ENCODE measurements at regions not wholly inside any gene's neighbourhood (a gene's known extent, or its start where the extent isn't known, plus 50 kb on each side); places are given as distances from the start of the nearest gene placed in this dataset.

DNA sequence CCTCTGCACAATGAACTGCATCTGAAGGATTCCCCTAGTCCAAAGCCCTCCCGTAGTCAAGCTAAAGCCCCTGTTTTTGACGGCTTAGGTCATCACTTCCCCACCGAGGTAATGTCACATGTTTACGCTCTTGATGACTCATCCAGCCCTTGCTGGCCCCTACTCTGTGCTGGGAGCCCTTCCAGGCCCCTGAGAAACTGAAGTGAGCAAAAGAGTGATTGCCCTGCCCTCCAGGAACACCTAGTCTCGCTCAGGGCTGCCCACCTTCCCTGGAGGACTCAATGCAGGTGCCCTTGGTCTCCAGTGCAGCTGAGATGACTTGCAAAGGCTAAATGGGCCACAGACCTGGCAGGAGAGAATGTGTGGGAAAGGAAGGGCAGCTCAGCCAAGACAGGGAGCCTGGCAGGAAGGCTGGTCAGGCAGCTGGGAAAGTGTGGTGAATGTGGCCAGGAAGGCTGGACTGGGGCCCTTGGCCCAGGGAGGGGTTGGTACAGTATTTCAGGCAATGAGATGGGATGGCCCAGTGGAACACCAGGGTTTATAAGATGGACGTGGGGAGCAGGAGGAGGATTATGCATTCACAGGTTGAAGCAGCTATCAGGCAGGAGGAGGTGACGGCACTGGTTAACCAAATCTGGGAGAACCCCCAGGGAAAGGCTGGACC, 345.6 kb downstream of the NPHP4 start:
- 74% methylated on average over 7 of the region's 7 CpGs for WGBS (ENCODE audit: insufficient coverage)
- no peak overlapping the region for H3K4me3 ChIP-seq (ENCODE audit: control insufficient read depth in 1 of 7, extremely low read depth in 1 of 7, insufficient read depth in 4 of 7, low read depth in 2 of 7, low read length in 6 of 7)
- peaks cover 0 to 27% (median 1%) of the 10 kb centered on the region in 5 experiments for H3K27me3 ChIP-seq (replicated peaks in 2 of 5; ENCODE audit: control insufficient read depth in 4 of 5, insufficient read depth in 5 of 5, low read length in 4 of 5)
- POLR2A ChIA-PET, result no interaction called here
- peak in 1 of 3 donors; percentile 5 for DNase-seq
- H3K4me1 ChIP-seq (ENCODE audit: control extremely low read depth in 1 of 4, control insufficient read depth in 4 of 4, insufficient read depth in 4 of 4, low read length in 3 of 4), result no peaks in the 10 kb centered on the region
- peaks cover 0 to 11% (median 0%) of the 10 kb centered on the region in 5 experiments for H3K9me3 ChIP-seq (ENCODE audit: control extremely low read depth in 1 of 5, control insufficient read depth in 4 of 5, insufficient read depth in 2 of 5, low read depth in 1 of 5, low read length in 4 of 5)
- no peak overlapping the region for H3K27ac ChIP-seq (ENCODE audit: insufficient read depth in 1 of 2, low read depth in 1 of 2, low read length in 2 of 2, poor library complexity in 1 of 2, severe bottlenecking in 2 of 2)
- CTCF ChIA-PET, result interaction anchor here (0.6 kb wide), 1 partner anchor 99 kb away, joined by 3 read pairs; no protein-coding TSS in a partner anchor
- no peaks in the 10 kb centered on the region for H3K36me3 ChIP-seq (ENCODE audit: control insufficient read depth in 4 of 4, insufficient read depth in 4 of 4, low read length in 3 of 4)

DNA sequence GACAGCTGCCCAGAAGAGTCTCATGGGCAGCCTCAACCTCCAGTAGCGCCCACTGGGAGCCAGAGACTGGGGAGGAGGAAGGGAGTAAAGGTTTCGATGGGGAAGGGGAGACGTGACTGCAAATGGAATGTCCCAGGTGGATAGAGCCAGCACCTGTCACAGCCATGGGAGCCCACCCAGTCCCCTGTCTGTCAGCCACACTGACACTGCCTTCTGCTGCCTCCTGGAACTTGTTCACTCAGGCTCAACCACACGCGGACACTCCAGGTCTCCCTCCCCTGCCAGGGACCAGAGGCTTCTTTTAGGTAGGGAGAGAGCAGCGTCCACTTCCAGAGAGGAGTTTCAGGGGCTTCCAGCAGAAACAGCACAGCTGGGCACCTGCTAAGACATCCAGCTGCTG, 346.3 kb downstream of the NPHP4 start:
- Histone ChIP-seq H3K27me3 (replicated peaks in 2 of 5; ENCODE audit: control insufficient read depth in 4 of 5, insufficient read depth in 5 of 5, low read length in 4 of 5) (peaks cover 0 to 20% (median 0%) of the 10 kb centered on the region in 5 experiments), H3K4me3 (ENCODE audit: control insufficient read depth in 1 of 7, extremely low read depth in 1 of 7, insufficient read depth in 4 of 7, low read depth in 2 of 7, low read length in 6 of 7) (no peak overlapping the region), H3K36me3 (ENCODE audit: control insufficient read depth in 4 of 4, insufficient read depth in 4 of 4, low read length in 3 of 4) (no peaks in the 10 kb centered on the region), H3K9me3 (ENCODE audit: control extremely low read depth in 1 of 5, control insufficient read depth in 4 of 5, insufficient read depth in 2 of 5, low read depth in 1 of 5, low read length in 4 of 5) (peaks cover 0 to 11% (median 0%) of the 10 kb centered on the region in 5 experiments), H3K27ac (ENCODE audit: insufficient read depth in 1 of 2, low read depth in 1 of 2, low read length in 2 of 2, poor library complexity in 1 of 2, severe bottlenecking in 2 of 2) (no peak overlapping the region), H3K4me1 (ENCODE audit: control extremely low read depth in 1 of 4, control insufficient read depth in 4 of 4, insufficient read depth in 4 of 4, low read length in 3 of 4) (no peaks in the 10 kb centered on the region)
- no peak for DNase-seq
- ChIA-PET CTCF (no interaction called here), POLR2A (no interaction called here)
- 87% methylated on average over 4 of the region's 6 CpGs for WGBS (ENCODE audit: insufficient coverage)

DNA sequence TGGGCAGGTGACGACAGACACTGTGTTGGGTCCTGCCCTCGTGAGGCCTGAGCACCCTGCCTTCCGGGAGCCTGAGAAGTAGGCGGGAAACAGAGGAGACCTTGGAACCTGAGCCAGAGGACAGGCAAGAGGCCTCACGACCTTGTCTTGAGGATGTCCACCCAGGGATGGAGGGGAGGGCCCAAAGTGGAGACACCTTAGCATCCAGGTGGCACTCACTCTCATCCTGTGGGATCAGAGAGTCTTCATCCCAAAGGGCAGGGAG, 347.2 kb downstream of the NPHP4 start:
- 93% methylated on average over 5 of the region's 5 CpGs for WGBS (ENCODE audit: insufficient coverage)
- Histone ChIP-seq H3K36me3 (ENCODE audit: control insufficient read depth in 4 of 4, insufficient read depth in 4 of 4, low read length in 3 of 4) (no peaks in the 10 kb centered on the region), H3K4me1 (ENCODE audit: control extremely low read depth in 1 of 4, control insufficient read depth in 4 of 4, insufficient read depth in 4 of 4, low read length in 3 of 4) (no peaks in the 10 kb centered on the region), H3K9me3 (ENCODE audit: control extremely low read depth in 1 of 5, control insufficient read depth in 4 of 5, insufficient read depth in 2 of 5, low read depth in 1 of 5, low read length in 4 of 5) (peaks cover 0 to 11% (median 0%) of the 10 kb centered on the region in 5 experiments), H3K27ac (ENCODE audit: insufficient read depth in 1 of 2, low read depth in 1 of 2, low read length in 2 of 2, poor library complexity in 1 of 2, severe bottlenecking in 2 of 2) (no peak overlapping the region), H3K4me3 (ENCODE audit: control insufficient read depth in 1 of 7, extremely low read depth in 1 of 7, insufficient read depth in 4 of 7, low read depth in 2 of 7, low read length in 6 of 7) (no peak overlapping the region), H3K27me3 (replicated peaks in 2 of 5; ENCODE audit: control insufficient read depth in 4 of 5, insufficient read depth in 5 of 5, low read length in 4 of 5) (peaks cover 0 to 14% (median 0%) of the 10 kb centered on the region in 5 experiments)
- POLR2A ChIA-PET, result no interaction called here
- CTCF ChIA-PET, result no interaction called here
- DNase-seq, result no peak

DNA sequence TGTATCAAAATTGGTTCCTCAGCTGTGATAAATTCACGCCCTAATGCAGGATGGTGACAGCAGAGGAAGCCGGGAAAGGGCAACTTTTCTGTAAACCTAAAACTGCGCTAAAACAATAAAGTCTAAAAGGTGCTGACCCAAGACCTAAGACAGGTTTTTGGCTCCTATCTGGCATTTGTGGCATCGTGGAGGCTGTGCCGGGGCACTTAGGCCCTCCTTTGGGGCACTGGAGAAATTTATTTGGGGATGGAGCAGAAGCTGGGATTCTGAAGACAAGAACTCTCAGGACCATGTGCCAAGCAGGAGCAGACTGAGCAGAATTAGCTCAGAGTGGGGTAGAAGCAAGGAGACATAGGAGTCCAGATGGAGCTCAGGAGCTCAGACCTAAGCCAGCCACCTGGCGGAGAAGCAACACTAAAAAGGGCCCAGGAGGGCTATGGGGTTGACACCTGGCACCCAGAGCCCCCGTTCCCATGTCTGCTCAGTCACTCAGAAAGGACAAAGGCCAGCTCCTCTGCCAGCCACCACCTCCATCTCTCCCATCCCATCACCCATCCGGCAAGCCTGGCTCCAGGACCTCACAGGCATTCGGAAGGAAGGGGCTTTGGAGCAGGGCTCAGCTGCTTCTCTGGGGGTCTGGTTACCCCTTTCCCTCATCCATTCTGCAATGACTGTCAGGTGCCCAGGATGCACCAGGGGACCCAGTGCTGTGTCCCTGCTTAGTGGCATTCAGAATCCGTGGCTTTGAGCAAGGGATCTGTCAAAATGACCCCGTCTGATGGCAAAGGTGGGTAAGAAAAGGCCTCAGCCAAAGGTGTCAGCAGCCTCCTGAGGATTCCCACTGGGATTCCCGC, 347.7 kb downstream of the NPHP4 start:
- POLR2A ChIA-PET, result no interaction called here
- Histone ChIP-seq H3K4me1 (ENCODE audit: control extremely low read depth in 1 of 4, control insufficient read depth in 4 of 4, insufficient read depth in 4 of 4, low read length in 3 of 4) (no peaks in the 10 kb centered on the region), H3K4me3 (ENCODE audit: control insufficient read depth in 1 of 7, extremely low read depth in 1 of 7, insufficient read depth in 4 of 7, low read depth in 2 of 7, low read length in 6 of 7) (no peak overlapping the region), H3K36me3 (ENCODE audit: control insufficient read depth in 4 of 4, insufficient read depth in 4 of 4, low read length in 3 of 4) (no peaks in the 10 kb centered on the region), H3K9me3 (ENCODE audit: control extremely low read depth in 1 of 5, control insufficient read depth in 4 of 5, insufficient read depth in 2 of 5, low read depth in 1 of 5, low read length in 4 of 5) (peaks cover 0 to 11% (median 0%) of the 10 kb centered on the region in 5 experiments), H3K27me3 (replicated peaks in 2 of 5; ENCODE audit: control insufficient read depth in 4 of 5, insufficient read depth in 5 of 5, low read length in 4 of 5) (peaks cover 0 to 10% (median 0%) of the 10 kb centered on the region in 5 experiments), H3K27ac (ENCODE audit: insufficient read depth in 1 of 2, low read depth in 1 of 2, low read length in 2 of 2, poor library complexity in 1 of 2, severe bottlenecking in 2 of 2) (no peak overlapping the region)
- CTCF ChIA-PET, result no interaction called here
- DNase-seq, result no peak
- WGBS (ENCODE audit: insufficient coverage), result 98% methylated on average over 12 of the region's 12 CpGs

DNA sequence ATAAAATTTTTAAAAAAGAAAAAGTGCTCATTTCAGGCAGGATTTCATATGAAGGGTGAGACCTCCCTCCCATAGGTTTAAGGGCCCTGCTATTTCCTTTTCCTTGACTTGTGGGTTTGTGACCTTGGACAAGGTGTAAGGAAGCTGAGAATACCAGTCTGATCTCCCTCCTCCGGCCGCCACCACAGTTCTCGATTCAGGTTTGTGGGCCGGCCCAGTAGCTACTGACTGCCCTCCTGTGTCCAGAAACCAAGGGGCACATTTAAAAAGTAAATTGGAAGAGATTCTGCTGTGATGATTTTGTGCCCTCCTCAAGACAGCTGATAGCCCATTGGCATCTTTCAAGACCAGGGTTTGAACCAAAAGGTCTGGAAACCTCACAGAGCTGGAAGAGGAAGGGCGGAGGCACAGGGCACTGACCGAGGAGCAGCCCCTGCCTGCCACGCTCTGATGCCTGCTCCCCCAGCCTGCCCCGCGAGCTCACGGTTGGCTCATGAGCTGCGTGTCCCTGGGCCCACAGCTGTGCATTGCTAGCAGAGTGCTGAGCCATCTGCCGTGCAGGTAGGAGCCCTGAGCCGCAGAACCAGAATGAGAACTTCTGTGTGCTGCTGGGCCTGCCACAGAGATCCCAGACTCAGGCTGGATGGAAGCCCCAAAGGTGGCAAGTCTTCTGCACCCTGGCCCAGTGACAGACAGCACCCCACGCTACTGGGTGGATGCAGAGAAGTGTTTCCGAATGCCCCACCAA, 348.7 kb downstream of the NPHP4 start:
- H3K27me3 ChIP-seq (replicated peaks in 2 of 5; ENCODE audit: control insufficient read depth in 4 of 5, insufficient read depth in 5 of 5, low read length in 4 of 5), result peaks cover 0 to 10% (median 0%) of the 10 kb centered on the region in 5 experiments
- 93% methylated on average over 15 of the region's 15 CpGs for WGBS (ENCODE audit: insufficient coverage)
- ChIA-PET POLR2A (no interaction called here), CTCF (no interaction called here)
- H3K4me3 ChIP-seq (ENCODE audit: control insufficient read depth in 1 of 7, extremely low read depth in 1 of 7, insufficient read depth in 4 of 7, low read depth in 2 of 7, low read length in 6 of 7), result no peak overlapping the region
- DNase-seq, result no peak
- peaks cover 0 to 11% (median 0%) of the 10 kb centered on the region in 5 experiments for H3K9me3 ChIP-seq (ENCODE audit: control extremely low read depth in 1 of 5, control insufficient read depth in 4 of 5, insufficient read depth in 2 of 5, low read depth in 1 of 5, low read length in 4 of 5)
- no peaks in the 10 kb centered on the region for H3K36me3 ChIP-seq (ENCODE audit: control insufficient read depth in 4 of 4, insufficient read depth in 4 of 4, low read length in 3 of 4)
- H3K4me1 ChIP-seq (ENCODE audit: control extremely low read depth in 1 of 4, control insufficient read depth in 4 of 4, insufficient read depth in 4 of 4, low read length in 3 of 4), result no peaks in the 10 kb centered on the region
- no peak overlapping the region for H3K27ac ChIP-seq (ENCODE audit: insufficient read depth in 1 of 2, low read depth in 1 of 2, low read length in 2 of 2, poor library complexity in 1 of 2, severe bottlenecking in 2 of 2)

DNA sequence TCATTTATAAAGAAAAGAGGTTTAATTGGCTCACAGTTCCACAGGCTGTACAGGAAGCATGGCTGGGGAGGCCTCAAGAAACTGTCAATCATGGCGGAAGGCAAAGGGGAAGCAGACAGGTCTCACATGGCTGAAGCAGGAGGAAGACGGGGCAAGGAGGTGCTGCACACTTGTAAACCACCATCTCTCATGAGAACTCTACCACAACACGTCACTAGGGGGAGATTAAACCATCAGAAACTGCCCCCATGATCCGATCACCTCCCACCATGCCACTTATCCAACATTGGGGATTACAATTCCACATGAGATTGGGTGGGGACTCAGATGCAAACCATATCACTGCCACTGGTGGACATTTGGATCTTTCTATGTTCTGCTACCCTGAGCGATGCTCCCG, 351.4 kb downstream of the NPHP4 start:
- ChIA-PET POLR2A (no interaction called here), CTCF (interaction anchor here (1.1 kb wide), 1 partner anchor 10 kb away, joined by 3 read pairs; no protein-coding TSS in a partner anchor)
- DNase-seq, result peak; percentile 44 to 77 (median 64)
- WGBS (ENCODE audit: insufficient coverage), result 39% methylated on average over 5 of the region's 6 CpGs
- Histone ChIP-seq H3K36me3 (ENCODE audit: control insufficient read depth in 4 of 4, insufficient read depth in 4 of 4, low read length in 3 of 4) (no peaks in the 10 kb centered on the region), H3K4me1 (ENCODE audit: control extremely low read depth in 1 of 4, control insufficient read depth in 4 of 4, insufficient read depth in 4 of 4, low read length in 3 of 4) (no peaks in the 10 kb centered on the region), H3K9me3 (ENCODE audit: control extremely low read depth in 1 of 5, control insufficient read depth in 4 of 5, insufficient read depth in 2 of 5, low read depth in 1 of 5, low read length in 4 of 5) (peaks cover 0 to 9% (median 0%) of the 10 kb centered on the region in 5 experiments), H3K27me3 (replicated peaks in 2 of 5; ENCODE audit: control insufficient read depth in 4 of 5, insufficient read depth in 5 of 5, low read length in 4 of 5) (peaks cover 0 to 12% (median 3%) of the 10 kb centered on the region in 5 experiments), H3K4me3 (ENCODE audit: control insufficient read depth in 1 of 7, extremely low read depth in 1 of 7, insufficient read depth in 4 of 7, low read depth in 2 of 7, low read length in 6 of 7) (no peak overlapping the region), H3K27ac (ENCODE audit: insufficient read depth in 1 of 2, low read depth in 1 of 2, low read length in 2 of 2, poor library complexity in 1 of 2, severe bottlenecking in 2 of 2) (no peak overlapping the region)
